Upper lobe of left lung (tissue), 6 donors: ENCODE measurements at regions not wholly inside any gene's neighbourhood (a gene's known extent, or its start where the extent isn't known, plus 50 kb on each side); places are given as distances from the start of the nearest gene placed in this dataset.

ENCODE experiments used
- ATAC-seq, 2 donors: fragments of 200-7000 bp; cut with Tn5 transposase; one replicate each; pipeline ENCODE4 v1.9.1; 2022; ENCODE audit warnings: mild to moderate bottlenecking in 2 of 2, moderate library complexity in 2 of 2; ENCODE audit not compliant: low FRiP score in 2 of 2
- DNase-seq, 2 donors: peaks; one replicate each; pipeline ENCODE4 v3.0.0-alpha.2; 2019 to 2020
- H3K27ac ChIP-seq, 4 donors: fragments of 200-600 bp; sonication (generic); one replicate each; pipeline ENCODE4 v1.5.1; 2016 to 2019
- H3K27me3 ChIP-seq, 4 donors: fragments of 200-600 bp; sonication (generic); one replicate each; pipeline ENCODE4 v1.5.1; 2017 to 2019
- H3K36me3 ChIP-seq, 4 donors: fragments of 200-600 bp; sonication (generic); one replicate each; pipeline ENCODE4 v1.5.1; 2016 to 2019
- H3K4me1 ChIP-seq, 4 donors: fragments of 200-600 bp; sonication (generic); one replicate each; pipeline ENCODE4 v1.5.1; 2018 to 2019
- H3K4me3 ChIP-seq, 4 donors: fragments of 200-600 bp; sonication (generic); one replicate each; pipeline ENCODE4 v1.5.1; 2017 to 2019; ENCODE audit warnings: mild to moderate bottlenecking in 2 of 4, moderate library complexity in 1 of 4
- H3K9me3 ChIP-seq, 4 donors: fragments of 200-600 bp; sonication (generic); one replicate each; pipeline ENCODE4 v1.5.1; 2018 to 2019
- CTCF ChIP-seq, 6 experiments: fragments of 450-650 bp in 4 of 6; fragments of 200-600 bp in 2 of 6; sonication (generic) in 2 of 6; IDR thresholded peaks; one replicate each; pipeline ENCODE4 v1.5.1; 2016 to 2019; ENCODE audit warnings: antibody characterized with exemption in 6 of 6
- EP300 ChIP-seq, 4 donors: sonication (generic); formaldehyde crosslinking; IDR thresholded peaks; one replicate each; pipeline ENCODE4 v1.5.1; 2017; ENCODE audit warnings: antibody characterized with exemption in 4 of 4, control low read depth in 2 of 4
- POLR2A ChIP-seq, 4 donors: fragments of 450-650 bp; IDR thresholded peaks; one replicate each; pipeline ENCODE4 v1.5.1; 2016 to 2017; ENCODE audit warnings: antibody characterized with exemption in 4 of 4, mild to moderate bottlenecking in 2 of 4
- POLR2AphosphoS5 ChIP-seq, 2 donors: sonication (generic); formaldehyde crosslinking; IDR thresholded peaks; one replicate each; pipeline ENCODE4 v1.5.1; 2017; ENCODE audit warnings: antibody characterized with exemption in 2 of 2
- WGBS, 2 donors: methylation state at CpG; one replicate each; pipeline ENCODE4 v1.1.5; 2017 to 2018; 5-methylcytosine and 5-hydroxymethylcytosine counted together
- donor health status: DM: no; HTN: no; CAD: no; lungs with moderate emphysema.
- donor health status: DM: no; HTN: yes; CAD: no; lungs with severe emphysema.

DNA sequence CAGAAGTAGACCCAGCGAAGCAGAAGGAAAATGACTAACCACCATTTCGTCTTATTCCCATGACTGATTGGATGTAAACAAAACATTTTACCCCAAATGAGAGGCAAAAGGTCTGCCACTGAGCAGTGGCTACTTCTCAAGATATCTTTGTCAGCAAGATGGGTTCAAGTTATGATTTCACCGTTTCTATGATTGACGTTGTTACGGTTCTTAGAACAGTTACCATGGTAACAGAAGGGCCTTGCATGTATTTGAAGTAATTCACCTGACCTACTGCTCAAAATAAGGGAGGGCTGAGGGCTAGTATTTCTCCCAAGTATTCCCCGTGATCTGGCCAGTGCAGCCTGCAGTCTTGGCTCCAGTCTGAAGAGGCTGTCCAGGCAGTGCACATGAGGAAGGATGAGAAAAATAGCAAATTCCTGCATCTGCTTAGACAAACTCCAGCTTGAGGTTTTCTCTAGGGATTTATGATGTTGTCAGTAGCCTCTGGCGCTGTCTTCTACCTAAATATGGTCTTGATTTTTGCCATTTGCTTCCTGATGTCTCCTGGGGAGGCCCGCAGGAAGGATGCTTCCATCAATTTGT lies 372.7 kb downstream of the TMEM38B start:
- no peaks in the 10 kb centered on the region for H3K27me3 ChIP-seq
- H3K36me3 ChIP-seq = no peaks in the 10 kb centered on the region
- H3K9me3 ChIP-seq = no peaks in the 10 kb centered on the region
- H3K27ac ChIP-seq = no peak overlapping the region
- TF ChIP-seq POLR2AphosphoS5 (IDR thresholded peaks at IDR 0.05) = no peak
- no peak for TF ChIP-seq POLR2A (IDR thresholded peaks at IDR 0.05)
- TF ChIP-seq EP300 (IDR thresholded peaks at IDR 0.05) = no peak
- no peak for TF ChIP-seq CTCF (IDR thresholded peaks at IDR 0.05)
- ATAC-seq (no peak), DNase-seq (no peak)
- H3K4me3 ChIP-seq = no peak overlapping the region
- no peaks in the 10 kb centered on the region for H3K4me1 ChIP-seq
- 72 to 73% methylated on average over 8 of the region's 8 CpGs for WGBS, 2 donors

GRCh38 chr9:106069241-106069640 lies 374.9 kb downstream of the TMEM38B start:
- no peak overlapping the region for H3K27ac ChIP-seq
- H3K36me3 ChIP-seq = no peaks in the 10 kb centered on the region
- TF ChIP-seq POLR2AphosphoS5 (IDR thresholded peaks at IDR 0.05) = no peak
- no peak for TF ChIP-seq EP300 (IDR thresholded peaks at IDR 0.05)
- TF ChIP-seq POLR2A (IDR thresholded peaks at IDR 0.05) = no peak
- TF ChIP-seq CTCF (IDR thresholded peaks at IDR 0.05) = no peak
- DNase-seq (no peak), ATAC-seq (no peak)
- no peaks in the 10 kb centered on the region for H3K4me1 ChIP-seq
- WGBS, 2 donors = 71% methylated on average over 2 of the region's 2 CpGs
- H3K9me3 ChIP-seq = no peaks in the 10 kb centered on the region
- H3K4me3 ChIP-seq = no peak overlapping the region
- H3K27me3 ChIP-seq = no peaks in the 10 kb centered on the region

DNA sequence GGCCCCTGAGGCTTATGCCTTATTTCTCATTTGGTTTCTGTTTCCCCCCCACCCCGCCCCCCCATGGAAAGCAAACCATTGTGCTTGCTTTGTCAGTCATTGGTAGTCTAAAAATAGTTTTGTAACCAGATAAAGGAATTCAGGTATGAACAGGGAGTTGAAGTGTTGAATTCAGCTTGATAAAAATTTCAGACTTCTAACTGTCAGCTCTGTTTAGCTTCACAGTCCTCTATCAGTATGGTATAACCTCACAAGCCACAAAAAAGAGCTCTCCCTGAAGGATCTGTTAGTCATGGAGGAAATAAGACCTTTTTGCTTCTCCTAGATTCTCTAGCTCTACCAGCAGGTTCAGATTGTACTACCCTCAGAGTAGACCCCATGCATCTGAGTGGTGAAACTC lies 378.1 kb downstream of the TMEM38B start:
- no peak overlapping the region for H3K27ac ChIP-seq
- no peak for DNase-seq
- no peaks in the 10 kb centered on the region for H3K27me3 ChIP-seq
- no peaks in the 10 kb centered on the region for H3K9me3 ChIP-seq
- H3K4me3 ChIP-seq = no peak overlapping the region
- 52 to 75% methylated on average over 1 of the region's 1 CpG for WGBS, 2 donors
- no peaks in the 10 kb centered on the region for H3K36me3 ChIP-seq
- ATAC-seq = no peak
- no peaks in the 10 kb centered on the region for H3K4me1 ChIP-seq
- no peak for TF ChIP-seq POLR2AphosphoS5 (IDR thresholded peaks at IDR 0.05)
- no peak for TF ChIP-seq EP300 (IDR thresholded peaks at IDR 0.05)
- TF ChIP-seq CTCF (IDR thresholded peaks at IDR 0.05) = no peak
- TF ChIP-seq POLR2A (IDR thresholded peaks at IDR 0.05) = no peak

- ATAC-seq (no peak), DNase-seq (no peak)
- Histone ChIP-seq H3K27ac (no peak overlapping the region), H3K27me3 (no peaks in the 10 kb centered on the region), H3K9me3 (no peaks in the 10 kb centered on the region), H3K4me1 (no peaks in the 10 kb centered on the region), H3K4me3 (no peak overlapping the region), H3K36me3 (no peaks in the 10 kb centered on the region)
- WGBS, 2 donors = 70 to 83% methylated on average over 1 of the region's 1 CpG
- TF ChIP-seq EP300 (IDR thresholded peaks at IDR 0.05) (no peak), POLR2AphosphoS5 (IDR thresholded peaks at IDR 0.05) (no peak), POLR2A (IDR thresholded peaks at IDR 0.05) (no peak), CTCF (IDR thresholded peaks at IDR 0.05) (no peak)
Measured at GRCh38 chr9:106074006-106074405, 379.7 kb downstream of the TMEM38B start.

GRCh38 chr9:106075236-106075959 lies 381.1 kb downstream of the TMEM38B start:
- no peak overlapping the region for H3K27ac ChIP-seq
- DNase-seq (no peak), ATAC-seq (no peak)
- TF ChIP-seq POLR2AphosphoS5 (IDR thresholded peaks at IDR 0.05) (no peak), POLR2A (IDR thresholded peaks at IDR 0.05) (no peak), EP300 (IDR thresholded peaks at IDR 0.05) (no peak), CTCF (IDR thresholded peaks at IDR 0.05) (no peak)
- H3K36me3 ChIP-seq = no peaks in the 10 kb centered on the region
- H3K4me1 ChIP-seq = no peaks in the 10 kb centered on the region
- no peaks in the 10 kb centered on the region for H3K27me3 ChIP-seq
- H3K4me3 ChIP-seq = no peak overlapping the region
- WGBS, 2 donors = 87 to 90% methylated on average over 3 of the region's 3 CpGs
- H3K9me3 ChIP-seq = no peaks in the 10 kb centered on the region
